ENCODE measurements at regions not wholly inside any gene's neighbourhood (a gene's known extent, or its start where the extent isn't known, plus 50 kb on each side); places are given as distances from the start of the nearest gene placed in this dataset.

DNA sequence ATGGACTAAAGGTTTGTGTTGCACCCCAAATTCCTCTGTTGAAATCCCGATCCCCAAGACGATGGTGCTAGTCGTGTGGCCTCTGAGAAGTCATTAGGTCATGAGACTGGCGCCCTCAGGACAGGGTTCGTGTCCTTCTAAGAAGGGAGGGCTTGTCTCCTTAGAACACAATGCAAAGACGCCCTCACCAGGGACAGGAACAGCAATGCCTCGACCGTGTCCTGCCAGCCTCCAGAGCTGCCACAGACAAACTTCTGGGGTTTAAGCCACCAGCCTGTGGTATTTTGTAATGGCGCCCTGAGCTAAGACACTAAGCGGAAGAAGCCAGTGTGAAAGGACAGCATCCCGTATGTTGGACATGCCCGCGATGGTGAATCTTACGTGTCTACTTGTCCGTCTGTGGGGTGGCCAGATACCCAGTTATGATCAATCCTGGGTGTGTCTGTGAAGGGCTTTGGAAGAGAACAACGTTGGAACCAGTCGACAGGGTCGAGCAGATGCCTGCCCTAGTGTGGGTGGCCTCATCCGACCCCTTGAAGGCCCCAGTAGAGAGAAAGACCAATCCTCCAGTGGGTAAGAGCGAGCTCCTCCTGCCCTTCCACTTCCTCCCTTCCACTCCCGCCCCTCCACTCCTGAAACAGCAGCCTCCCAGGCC, 279.2 kb upstream of the IRX2 start:
- H3K9me3 ChIP-seq (ENCODE audit: control extremely low read depth in 1 of 5, control insufficient read depth in 4 of 5, insufficient read depth in 2 of 5, low read depth in 1 of 5, low read length in 4 of 5): peaks cover 0 to 4% (median 0%) of the 10 kb centered on the region in 5 experiments
- ChIA-PET POLR2A (no interaction called here), CTCF (no interaction called here)
- no peak overlapping the region for H3K4me3 ChIP-seq (ENCODE audit: control insufficient read depth in 1 of 7, extremely low read depth in 1 of 7, insufficient read depth in 4 of 7, low read depth in 2 of 7, low read length in 6 of 7)
- H3K4me1 ChIP-seq (ENCODE audit: control extremely low read depth in 1 of 4, control insufficient read depth in 4 of 4, insufficient read depth in 4 of 4, low read length in 3 of 4): no peaks in the 10 kb centered on the region
- WGBS (ENCODE audit: insufficient coverage): 95% methylated on average over 18 of the region's 21 CpGs
- H3K27me3 ChIP-seq (replicated peaks in 2 of 5; ENCODE audit: control insufficient read depth in 4 of 5, insufficient read depth in 5 of 5, low read length in 4 of 5): no peaks in the 10 kb centered on the region
- no peak for DNase-seq
- H3K36me3 ChIP-seq (ENCODE audit: control insufficient read depth in 4 of 4, insufficient read depth in 4 of 4, low read length in 3 of 4): no peaks in the 10 kb centered on the region
- H3K27ac ChIP-seq (ENCODE audit: insufficient read depth in 1 of 2, low read depth in 1 of 2, low read length in 2 of 2, poor library complexity in 1 of 2, severe bottlenecking in 2 of 2): no peak overlapping the region

GRCh38 chr5:3029396-3029795, 277.9 kb upstream of the IRX2 start:
- ChIA-PET POLR2A (no interaction called here), CTCF (no interaction called here)
- no peak overlapping the region for H3K27ac ChIP-seq (ENCODE audit: insufficient read depth in 1 of 2, low read depth in 1 of 2, low read length in 2 of 2, poor library complexity in 1 of 2, severe bottlenecking in 2 of 2)
- H3K9me3 ChIP-seq (ENCODE audit: control extremely low read depth in 1 of 5, control insufficient read depth in 4 of 5, insufficient read depth in 2 of 5, low read depth in 1 of 5, low read length in 4 of 5): peaks cover 0 to 4% (median 0%) of the 10 kb centered on the region in 5 experiments
- 97% methylated on average over 8 of the region's 9 CpGs for WGBS (ENCODE audit: insufficient coverage)
- no peaks in the 10 kb centered on the region for H3K27me3 ChIP-seq (replicated peaks in 2 of 5; ENCODE audit: control insufficient read depth in 4 of 5, insufficient read depth in 5 of 5, low read length in 4 of 5)
- H3K4me3 ChIP-seq (ENCODE audit: control insufficient read depth in 1 of 7, extremely low read depth in 1 of 7, insufficient read depth in 4 of 7, low read depth in 2 of 7, low read length in 6 of 7): no peak overlapping the region
- no peak for DNase-seq
- H3K36me3 ChIP-seq (ENCODE audit: control insufficient read depth in 4 of 4, insufficient read depth in 4 of 4, low read length in 3 of 4): no peaks in the 10 kb centered on the region
- H3K4me1 ChIP-seq (ENCODE audit: control extremely low read depth in 1 of 4, control insufficient read depth in 4 of 4, insufficient read depth in 4 of 4, low read length in 3 of 4): no peaks in the 10 kb centered on the region

DNA sequence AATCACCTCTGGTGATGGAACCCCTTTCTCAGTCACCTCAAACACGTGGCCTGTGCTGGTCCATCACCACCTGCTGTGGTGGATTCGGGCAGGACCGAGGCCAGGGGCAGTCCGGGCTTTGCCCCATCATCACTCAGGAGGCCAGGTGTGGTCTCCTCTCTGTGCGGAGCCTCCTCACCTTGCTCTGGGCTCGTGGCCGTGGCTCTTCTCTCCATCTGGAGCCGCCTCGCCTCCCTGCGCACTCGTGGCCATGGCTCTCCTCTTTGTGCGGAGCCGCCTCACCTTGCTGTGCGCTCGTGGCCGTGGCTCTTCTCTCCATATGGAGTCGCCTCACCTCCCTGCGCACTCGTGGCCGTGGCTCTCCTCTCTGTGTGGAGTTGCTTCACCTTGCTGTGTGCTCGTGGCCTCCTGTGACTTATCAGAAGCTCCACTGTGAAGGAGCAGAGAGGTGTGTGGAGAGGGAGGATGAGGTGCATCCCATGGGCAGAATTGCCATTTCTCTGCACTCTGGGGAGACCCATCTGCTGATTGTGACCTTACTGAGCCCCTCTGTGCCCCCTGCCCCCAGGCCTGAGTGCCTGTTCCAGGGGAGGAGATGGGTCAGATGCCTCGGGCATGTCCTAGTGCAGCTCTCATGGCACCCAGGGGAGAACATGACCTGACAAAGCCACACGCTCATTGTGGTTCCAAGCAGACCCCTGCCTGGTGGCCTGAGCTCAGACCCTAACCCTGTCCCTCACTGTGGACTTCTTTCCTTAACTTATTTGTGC, 276.6 kb upstream of the IRX2 start:
- Histone ChIP-seq H3K27ac (ENCODE audit: insufficient read depth in 1 of 2, low read depth in 1 of 2, low read length in 2 of 2, poor library complexity in 1 of 2, severe bottlenecking in 2 of 2) (no peak overlapping the region), H3K27me3 (replicated peaks in 2 of 5; ENCODE audit: control insufficient read depth in 4 of 5, insufficient read depth in 5 of 5, low read length in 4 of 5) (no peaks in the 10 kb centered on the region), H3K4me3 (ENCODE audit: control insufficient read depth in 1 of 7, extremely low read depth in 1 of 7, insufficient read depth in 4 of 7, low read depth in 2 of 7, low read length in 6 of 7) (no peak overlapping the region), H3K9me3 (ENCODE audit: control extremely low read depth in 1 of 5, control insufficient read depth in 4 of 5, insufficient read depth in 2 of 5, low read depth in 1 of 5, low read length in 4 of 5) (peaks cover 0 to 4% (median 0%) of the 10 kb centered on the region in 5 experiments), H3K4me1 (ENCODE audit: control extremely low read depth in 1 of 4, control insufficient read depth in 4 of 4, insufficient read depth in 4 of 4, low read length in 3 of 4) (no peaks in the 10 kb centered on the region), H3K36me3 (ENCODE audit: control insufficient read depth in 4 of 4, insufficient read depth in 4 of 4, low read length in 3 of 4) (no peaks in the 10 kb centered on the region)
- WGBS (ENCODE audit: insufficient coverage): 85% methylated on average over 15 of the region's 23 CpGs
- CTCF ChIA-PET: no interaction called here
- POLR2A ChIA-PET: no interaction called here
- no peak for DNase-seq

DNA sequence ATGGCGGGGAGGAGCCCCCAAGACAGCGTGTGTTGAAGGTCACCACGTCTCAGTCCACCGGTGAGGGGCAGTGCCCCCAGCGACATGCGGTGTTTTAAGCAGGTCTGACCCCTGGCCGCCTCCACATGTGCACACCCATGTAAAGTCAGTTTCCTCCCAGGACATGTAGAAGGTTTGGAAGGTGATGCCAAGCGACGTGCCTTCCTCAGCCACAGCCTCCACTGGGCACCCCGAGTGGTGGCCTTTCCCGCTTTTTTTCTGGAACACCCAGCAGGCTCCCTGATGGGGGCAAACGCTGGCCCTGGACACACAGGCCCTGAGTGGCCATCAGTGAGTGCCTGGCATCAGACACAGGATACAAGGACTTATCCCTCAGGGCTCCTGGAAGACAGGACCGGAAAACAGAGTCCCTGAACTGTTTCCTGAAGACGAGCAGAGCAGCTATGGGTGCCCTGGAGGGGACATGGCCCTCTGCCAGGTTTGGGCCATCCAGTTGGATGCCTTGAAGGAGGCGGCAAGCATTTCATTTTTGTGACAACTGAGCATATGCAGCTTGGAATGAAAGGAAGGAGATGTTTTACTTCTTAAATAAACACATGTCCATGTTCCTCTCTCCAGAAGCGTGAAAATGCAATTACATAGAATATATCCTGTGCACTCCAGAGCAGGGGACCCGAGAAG, 275.8 kb upstream of the IRX2 start:
- H3K9me3 ChIP-seq (ENCODE audit: control extremely low read depth in 1 of 5, control insufficient read depth in 4 of 5, insufficient read depth in 2 of 5, low read depth in 1 of 5, low read length in 4 of 5): peaks cover 0 to 4% (median 0%) of the 10 kb centered on the region in 5 experiments
- CTCF ChIA-PET: no interaction called here
- H3K27ac ChIP-seq (ENCODE audit: insufficient read depth in 1 of 2, low read depth in 1 of 2, low read length in 2 of 2, poor library complexity in 1 of 2, severe bottlenecking in 2 of 2): no peak overlapping the region
- no peaks in the 10 kb centered on the region for H3K36me3 ChIP-seq (ENCODE audit: control insufficient read depth in 4 of 4, insufficient read depth in 4 of 4, low read length in 3 of 4)
- POLR2A ChIA-PET: no interaction called here
- no peaks in the 10 kb centered on the region for H3K4me1 ChIP-seq (ENCODE audit: control extremely low read depth in 1 of 4, control insufficient read depth in 4 of 4, insufficient read depth in 4 of 4, low read length in 3 of 4)
- 91% methylated on average over 9 of the region's 17 CpGs for WGBS (ENCODE audit: insufficient coverage)
- DNase-seq: no peak
- H3K27me3 ChIP-seq (replicated peaks in 2 of 5; ENCODE audit: control insufficient read depth in 4 of 5, insufficient read depth in 5 of 5, low read length in 4 of 5): no peaks in the 10 kb centered on the region
- no peak overlapping the region for H3K4me3 ChIP-seq (ENCODE audit: control insufficient read depth in 1 of 7, extremely low read depth in 1 of 7, insufficient read depth in 4 of 7, low read depth in 2 of 7, low read length in 6 of 7)

GRCh38 chr5:3026651-3027050, 275.2 kb upstream of the IRX2 start:
- H3K9me3 ChIP-seq (ENCODE audit: control extremely low read depth in 1 of 5, control insufficient read depth in 4 of 5, insufficient read depth in 2 of 5, low read depth in 1 of 5, low read length in 4 of 5): peaks cover 0 to 4% (median 0%) of the 10 kb centered on the region in 5 experiments
- H3K36me3 ChIP-seq (ENCODE audit: control insufficient read depth in 4 of 4, insufficient read depth in 4 of 4, low read length in 3 of 4): no peaks in the 10 kb centered on the region
- H3K27me3 ChIP-seq (replicated peaks in 2 of 5; ENCODE audit: control insufficient read depth in 4 of 5, insufficient read depth in 5 of 5, low read length in 4 of 5): no peaks in the 10 kb centered on the region
- WGBS (ENCODE audit: insufficient coverage): 84% methylated on average over 7 of the region's 7 CpGs
- no peaks in the 10 kb centered on the region for H3K4me1 ChIP-seq (ENCODE audit: control extremely low read depth in 1 of 4, control insufficient read depth in 4 of 4, insufficient read depth in 4 of 4, low read length in 3 of 4)
- CTCF ChIA-PET: no interaction called here
- H3K4me3 ChIP-seq (ENCODE audit: control insufficient read depth in 1 of 7, extremely low read depth in 1 of 7, insufficient read depth in 4 of 7, low read depth in 2 of 7, low read length in 6 of 7): no peak overlapping the region
- POLR2A ChIA-PET: no interaction called here
- DNase-seq: no peak
- H3K27ac ChIP-seq (ENCODE audit: insufficient read depth in 1 of 2, low read depth in 1 of 2, low read length in 2 of 2, poor library complexity in 1 of 2, severe bottlenecking in 2 of 2): no peak overlapping the region

DNA sequence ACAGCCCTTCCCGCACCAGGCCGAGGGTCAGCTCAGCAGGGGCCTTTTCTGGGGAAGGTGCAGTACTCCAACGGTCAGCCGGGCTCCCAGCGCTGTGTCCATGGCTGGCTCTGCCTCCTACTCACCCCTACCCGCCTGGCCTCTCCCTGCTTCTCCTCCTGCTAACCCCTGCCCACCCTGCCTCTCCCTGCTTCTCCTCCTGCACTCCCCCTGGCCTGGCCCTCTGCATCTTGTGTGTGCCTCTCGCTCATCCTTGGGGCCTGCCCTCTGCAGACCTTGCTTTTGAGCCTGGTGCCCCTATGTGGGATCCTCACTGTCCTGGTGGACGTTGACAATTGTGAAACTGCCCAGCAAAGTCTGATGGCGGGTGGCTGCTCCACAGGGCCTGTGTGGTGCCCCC, 274.6 kb upstream of the IRX2 start:
- CTCF ChIA-PET: no interaction called here
- POLR2A ChIA-PET: no interaction called here
- 81% methylated on average over 9 of the region's 9 CpGs for WGBS (ENCODE audit: insufficient coverage)
- H3K4me1 ChIP-seq (ENCODE audit: control extremely low read depth in 1 of 4, control insufficient read depth in 4 of 4, insufficient read depth in 4 of 4, low read length in 3 of 4): no peaks in the 10 kb centered on the region
- H3K4me3 ChIP-seq (ENCODE audit: control insufficient read depth in 1 of 7, extremely low read depth in 1 of 7, insufficient read depth in 4 of 7, low read depth in 2 of 7, low read length in 6 of 7): no peak overlapping the region
- no peaks in the 10 kb centered on the region for H3K27me3 ChIP-seq (replicated peaks in 2 of 5; ENCODE audit: control insufficient read depth in 4 of 5, insufficient read depth in 5 of 5, low read length in 4 of 5)
- no peaks in the 10 kb centered on the region for H3K36me3 ChIP-seq (ENCODE audit: control insufficient read depth in 4 of 4, insufficient read depth in 4 of 4, low read length in 3 of 4)
- no peak for DNase-seq
- H3K27ac ChIP-seq (ENCODE audit: insufficient read depth in 1 of 2, low read depth in 1 of 2, low read length in 2 of 2, poor library complexity in 1 of 2, severe bottlenecking in 2 of 2): no peak overlapping the region
- peaks cover 0 to 4% (median 0%) of the 10 kb centered on the region in 5 experiments for H3K9me3 ChIP-seq (ENCODE audit: control extremely low read depth in 1 of 5, control insufficient read depth in 4 of 5, insufficient read depth in 2 of 5, low read depth in 1 of 5, low read length in 4 of 5)

- POLR2A ChIA-PET: no interaction called here
Measured at GRCh38 chr5:3025392-3025791, 273.9 kb upstream of the IRX2 start.

More at GRCh38 chr5:3025392-3025791, 273.9 kb upstream of the IRX2 start:
- H3K27ac ChIP-seq (ENCODE audit: insufficient read depth in 1 of 2, low read depth in 1 of 2, low read length in 2 of 2, poor library complexity in 1 of 2, severe bottlenecking in 2 of 2): no peak overlapping the region
- CTCF ChIA-PET: no interaction called here
- WGBS (ENCODE audit: insufficient coverage): 74% methylated on average over 7 of the region's 11 CpGs
- H3K27me3 ChIP-seq (replicated peaks in 2 of 5; ENCODE audit: control insufficient read depth in 4 of 5, insufficient read depth in 5 of 5, low read length in 4 of 5): no peaks in the 10 kb centered on the region
- H3K4me3 ChIP-seq (ENCODE audit: control insufficient read depth in 1 of 7, extremely low read depth in 1 of 7, insufficient read depth in 4 of 7, low read depth in 2 of 7, low read length in 6 of 7): no peak overlapping the region
- no peaks in the 10 kb centered on the region for H3K36me3 ChIP-seq (ENCODE audit: control insufficient read depth in 4 of 4, insufficient read depth in 4 of 4, low read length in 3 of 4)
- no peaks in the 10 kb centered on the region for H3K4me1 ChIP-seq (ENCODE audit: control extremely low read depth in 1 of 4, control insufficient read depth in 4 of 4, insufficient read depth in 4 of 4, low read length in 3 of 4)
- H3K9me3 ChIP-seq (ENCODE audit: control extremely low read depth in 1 of 5, control insufficient read depth in 4 of 5, insufficient read depth in 2 of 5, low read depth in 1 of 5, low read length in 4 of 5): peaks cover 0 to 4% (median 0%) of the 10 kb centered on the region in 5 experiments
- no peak for DNase-seq
